Neural cell (in vitro differentiated cells): ENCODE measurements at regions not wholly inside any gene's neighbourhood (a gene's known extent, or its start where the extent isn't known, plus 50 kb on each side); places are given as distances from the start of the nearest gene placed in this dataset.

Experiments used
- H2AFZ ChIP-seq: fragments of 200-600, 300-800 bp; sonication (generic), shearing (Covaris generic); 2 replicates; pipeline ENCODE4 v1.6.0; 2014; ENCODE audit warnings: low read depth, mild to moderate bottlenecking, antibody characterized with exemption, low read length, moderate library complexity
- H3F3A ChIP-seq: fragments of 200-600 bp; shearing (Covaris generic); 2 replicates; pipeline ENCODE4 v1.6.1; 2016; ENCODE audit warnings: mild to moderate bottlenecking, moderate library complexity, mixed read lengths, antibody characterized with exemption, low read length; ENCODE audit not compliant: insufficient read depth, poor library complexity, severe bottlenecking
- H3K27ac ChIP-seq: fragments of 200-600, 300-800 bp; sonication (generic), shearing (Covaris generic); 2 replicates; pipeline ENCODE4 v1.5.1; 2014; ENCODE audit warnings: mild to moderate bottlenecking, low read length, moderate library complexity
- H3K27me3 ChIP-seq: fragments of 300-800, 200-600 bp; sonication (generic), shearing (Covaris generic); 2 replicates; pipeline ENCODE4 v1.6.0; 2014; ENCODE audit warnings: mild to moderate bottlenecking, low read depth, low read length, moderate library complexity; ENCODE audit not compliant: insufficient read depth
- H3K36me3 ChIP-seq: fragments of 300-800, 200-600 bp; sonication (generic), shearing (Covaris generic); 2 replicates; pipeline ENCODE4 v1.5.1; 2014; ENCODE audit warnings: mild to moderate bottlenecking, antibody characterized with exemption, low read length, moderate library complexity; ENCODE audit not compliant: insufficient read depth
- H3K4me2 ChIP-seq: fragments of 300-800, 200-600 bp; sonication (generic), shearing (Covaris generic); 2 replicates; pipeline ENCODE4 v1.6.0; 2014; ENCODE audit warnings: mild to moderate bottlenecking, low read length
- H3K4me3 ChIP-seq: fragments of 300-800, 200-600 bp; sonication (generic), shearing (Covaris generic); 2 replicates; pipeline ENCODE4 v1.5.1; 2014; ENCODE audit warnings: mild to moderate bottlenecking, low read length, moderate library complexity
- H3K79me2 ChIP-seq: fragments of 200-600 bp; shearing (Covaris generic); replicated peaks from 2 replicates; pipeline ENCODE4 v1.6.0; 2014; ENCODE audit warnings: mild to moderate bottlenecking, low read length, moderate library complexity; ENCODE audit not compliant: insufficient read depth
- H3K9ac ChIP-seq: fragments of 300-800, 200-600 bp; sonication (generic), shearing (Covaris generic); 2 replicates; pipeline ENCODE4 v1.6.1; 2016; ENCODE audit warnings: mild to moderate bottlenecking, low read length, mixed read lengths
- H3K9me2 ChIP-seq: fragments of 200-600 bp; shearing (Covaris generic); 2 replicates; pipeline ENCODE4 v1.6.1; 2016; ENCODE audit warnings: mild to moderate bottlenecking, low read length, mixed read lengths; ENCODE audit not compliant: insufficient read depth
- H3K9me3 ChIP-seq: fragments of 200-600, 300-800 bp; sonication (generic), shearing (Covaris generic); 2 replicates; pipeline ENCODE4 v1.6.1; 2016; ENCODE audit warnings: mild to moderate bottlenecking, mixed run types, low read length, moderate library complexity, mixed read lengths
- H4K20me1 ChIP-seq: fragments of 200-600 bp; shearing (Covaris generic); 2 replicates; pipeline ENCODE4 v1.6.1; 2016; ENCODE audit warnings: mild to moderate bottlenecking, mixed run types; ENCODE audit not compliant: insufficient read depth
- CTCF ChIP-seq: fragments of 450-650 bp; IDR thresholded peaks from 2 replicates; pipeline ENCODE4 v1.5.1; 2014; ENCODE audit warnings: antibody characterized with exemption, mild to moderate bottlenecking, moderate library complexity; ENCODE audit not compliant: poor library complexity, severe bottlenecking
- EP300 ChIP-seq: fragments of 450-650 bp; conservative IDR thresholded peaks from 2 replicates; pipeline ENCODE4 v1.6.1; 2014; ENCODE audit warnings: antibody characterized with exemption, mild to moderate bottlenecking, moderate library complexity; ENCODE audit not compliant: poor library complexity, severe bottlenecking
- EZH2 ChIP-seq: fragments of 200-600, 300-800 bp; shearing (Covaris generic), sonication (generic); IDR thresholded peaks from 2 replicates; pipeline ENCODE4 v1.6.1; 2014; ENCODE audit warnings: antibody characterized with exemption, low read length, borderline replicate concordance, mild to moderate bottlenecking; ENCODE audit not compliant: insufficient read depth, poor library complexity, severe bottlenecking
- MXI1 ChIP-seq: fragments of 450-650 bp; conservative IDR thresholded peaks from 2 replicates; pipeline ENCODE4 v1.6.1; 2014; ENCODE audit warnings: antibody characterized with exemption, mild to moderate bottlenecking; ENCODE audit not compliant: poor library complexity, severe bottlenecking
- POLR2AphosphoS5 ChIP-seq: IDR thresholded peaks from 2 replicates; pipeline ENCODE4 v1.6.1; 2012
- RAD21 ChIP-seq: fragments of 450-650 bp; conservative IDR thresholded peaks from 2 replicates; pipeline ENCODE4 v1.6.1; 2014; ENCODE audit warnings: antibody characterized with exemption, mild to moderate bottlenecking, moderate library complexity
- REST ChIP-seq: IDR thresholded peaks from 2 replicates; pipeline ENCODE4 v1.6.1; 2012; ENCODE audit warnings: borderline replicate concordance
- SMC3 ChIP-seq: fragments of 450-650 bp; conservative IDR thresholded peaks from 2 replicates; pipeline ENCODE4 v1.6.1; 2014; ENCODE audit warnings: antibody characterized with exemption, mild to moderate bottlenecking, moderate library complexity; ENCODE audit not compliant: poor library complexity
- TAF1 ChIP-seq: IDR thresholded peaks from 2 replicates; pipeline ENCODE4 v1.6.1; 2012; ENCODE audit warnings: low read depth

- H3K36me3 ChIP-seq = no peaks in the 10 kb centered on the region
- H4K20me1 ChIP-seq = no peaks in the 10 kb centered on the region
- H2AFZ ChIP-seq = no peak overlapping the region
- no peak overlapping the region for H3K4me3 ChIP-seq
- H3K79me2 ChIP-seq = no peaks in the 10 kb centered on the region
- H3K9me3 ChIP-seq = no peaks in the 10 kb centered on the region
- H3K27ac ChIP-seq = no peak overlapping the region
- TF ChIP-seq TAF1 = no peak
- TF ChIP-seq EP300 = no peak
- TF ChIP-seq RAD21 = no peak
- no peak for TF ChIP-seq EZH2
- no peak for TF ChIP-seq CTCF
- TF ChIP-seq SMC3 = no peak
- no peak for TF ChIP-seq POLR2AphosphoS5
- no peak for TF ChIP-seq MXI1
- no peak for TF ChIP-seq REST
- H3K9ac ChIP-seq = no peak overlapping the region
- no peak overlapping the region for H3K4me2 ChIP-seq
- no peaks in the 10 kb centered on the region for H3F3A ChIP-seq
- no peaks in the 10 kb centered on the region for H3K9me2 ChIP-seq
- H3K27me3 ChIP-seq = no peaks in the 10 kb centered on the region
These were observed 116.8 kb downstream of the COPS8 start for GRCh38 chr2:237202288-237203030.

- H4K20me1 ChIP-seq = no peaks in the 10 kb centered on the region
- TF ChIP-seq TAF1 = no peak
- TF ChIP-seq EZH2 = no peak
- TF ChIP-seq MXI1 = no peak
- no peak for TF ChIP-seq RAD21
- no peak for TF ChIP-seq SMC3
- TF ChIP-seq CTCF = no peak
- no peaks in the 10 kb centered on the region for H3K36me3 ChIP-seq
- no peak overlapping the region for H2AFZ ChIP-seq
- no peak overlapping the region for H3K4me2 ChIP-seq
- no peak overlapping the region for H3K4me3 ChIP-seq
- H3F3A ChIP-seq = no peaks in the 10 kb centered on the region
- H3K9ac ChIP-seq = no peak overlapping the region
- no peak overlapping the region for H3K27ac ChIP-seq
- H3K27me3 ChIP-seq = no peaks in the 10 kb centered on the region
- no peaks in the 10 kb centered on the region for H3K9me2 ChIP-seq
- H3K9me3 ChIP-seq = no peaks in the 10 kb centered on the region
- no peaks in the 10 kb centered on the region for H3K79me2 ChIP-seq
These were observed 119.4 kb downstream of the COPS8 start for GRCh38 chr2:237205043-237205541.
